ENCODE measurements at regions not wholly inside any gene's neighbourhood (a gene's known extent, or its start where the extent isn't known, plus 50 kb on each side); places are given as distances from the start of the nearest gene placed in this dataset.

GRCh38 chr5:120848883-120849282 is 384.8 kb downstream of the PRR16 start:
- Histone ChIP-seq H3K27me3 (no peaks in the 10 kb centered on the region), H3K36me3 (no peaks in the 10 kb centered on the region), H3K4me3 (no peak overlapping the region), H3K27ac (no peak overlapping the region), H3K9me3 (no peaks in the 10 kb centered on the region), H3K4me1 (no peaks in the 10 kb centered on the region)
- WGBS, 2 donors (ENCODE audit: low coverage in 1 of 2): 83 to 100% methylated on average over 1 to 2 of the region's 2 CpGs
- intact Hi-C loops (cut with DNase I; ENCODE audit: low total_unique reads) (no loop called here), in situ Hi-C loops (cut with MboI; ENCODE audit: low pct_ligation_motif_present in 1 of 4, low pct_unique_long_range_greater_than_20kb in 1 of 4, low sequenced_read_pairs in 3 of 4) (no loop called here)
- no peak for DNase-seq
- no peak for TF ChIP-seq CTCF (IDR thresholded peaks at IDR 0.05)
- TF ChIP-seq POLR2AphosphoS5 (IDR thresholded peaks at IDR 0.05): no peak
- TF ChIP-seq EP300 (IDR thresholded peaks at IDR 0.05; ENCODE audit: low read depth): no peak
- no peak for TF ChIP-seq POLR2A (IDR thresholded peaks at IDR 0.05)

DNA sequence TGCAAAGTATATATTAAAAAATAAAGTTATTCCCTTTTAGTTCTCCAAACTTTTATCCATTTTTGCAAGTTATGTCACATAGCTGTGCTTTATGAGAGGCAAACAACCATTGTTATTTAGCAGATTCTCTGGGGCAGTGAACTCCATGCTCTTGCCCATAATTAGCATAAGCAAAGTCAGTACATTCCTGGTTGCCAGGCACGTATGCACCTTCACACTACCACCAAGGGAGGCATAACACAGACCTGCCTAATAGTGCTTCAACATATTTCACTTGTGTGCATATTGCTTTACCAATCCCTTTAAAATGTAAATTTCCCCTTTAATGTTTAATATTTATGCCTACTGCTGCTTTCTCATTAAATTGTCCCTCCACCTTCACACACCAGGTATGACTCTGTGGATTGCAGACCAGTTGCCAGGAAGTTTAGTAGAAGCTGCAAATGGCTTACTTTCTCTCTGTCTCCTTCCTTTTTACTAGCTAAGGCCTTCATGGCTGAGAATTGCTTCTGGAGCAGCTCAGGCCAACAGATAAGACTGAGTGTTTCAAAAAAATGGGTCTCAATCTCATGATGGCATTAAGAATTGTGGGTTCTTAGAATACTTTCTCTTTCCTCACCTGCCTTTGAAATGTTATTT is 388.2 kb downstream of the PRR16 start:
- no peak for TF ChIP-seq EP300 (IDR thresholded peaks at IDR 0.05; ENCODE audit: low read depth)
- no peak for DNase-seq
- WGBS, 2 donors (ENCODE audit: low coverage in 1 of 2): 64 to 74% methylated on average over 1 of the region's 1 CpG
- no peaks in the 10 kb centered on the region for H3K27me3 ChIP-seq
- no peak overlapping the region for H3K4me3 ChIP-seq
- in situ Hi-C loops (cut with MboI; ENCODE audit: low pct_ligation_motif_present in 1 of 4, low pct_unique_long_range_greater_than_20kb in 1 of 4, low sequenced_read_pairs in 3 of 4): no loop called here
- no peaks in the 10 kb centered on the region for H3K36me3 ChIP-seq
- intact Hi-C loops (cut with DNase I; ENCODE audit: low total_unique reads): no loop called here
- H3K27ac ChIP-seq: no peak overlapping the region
- no peaks in the 10 kb centered on the region for H3K4me1 ChIP-seq
- no peaks in the 10 kb centered on the region for H3K9me3 ChIP-seq

DNA sequence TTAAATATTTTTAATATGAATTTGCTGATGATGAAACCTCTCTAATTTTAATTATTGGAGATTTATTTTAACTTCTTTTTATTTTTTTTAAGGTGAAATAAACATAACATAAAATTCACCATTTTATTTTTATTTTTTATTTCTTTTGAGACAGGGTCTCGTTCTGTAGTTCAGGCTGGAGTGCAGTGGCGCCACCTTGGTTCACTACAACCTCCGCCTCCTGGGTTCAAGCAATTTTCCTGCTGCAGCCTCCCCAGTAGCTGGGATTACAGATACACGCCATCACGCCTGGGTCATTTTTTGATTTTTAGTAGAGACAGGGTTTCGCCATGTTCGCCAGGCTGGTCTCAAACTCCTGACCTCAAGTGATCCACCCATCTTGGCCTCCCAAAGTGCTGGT is 402.9 kb downstream of the PRR16 start:
- Histone ChIP-seq H3K27me3 (no peaks in the 10 kb centered on the region), H3K4me3 (no peak overlapping the region), H3K9me3 (no peaks in the 10 kb centered on the region), H3K27ac (no peak overlapping the region), H3K4me1 (no peaks in the 10 kb centered on the region), H3K36me3 (no peaks in the 10 kb centered on the region)
- DNase-seq: no peak
- intact Hi-C loops (cut with DNase I; ENCODE audit: low total_unique reads) (no loop called here), in situ Hi-C loops (cut with MboI; ENCODE audit: low pct_ligation_motif_present in 1 of 4, low pct_unique_long_range_greater_than_20kb in 1 of 4, low sequenced_read_pairs in 3 of 4) (no loop called here)
- TF ChIP-seq CTCF (IDR thresholded peaks at IDR 0.05) (no peak), EP300 (IDR thresholded peaks at IDR 0.05; ENCODE audit: low read depth) (no peak), POLR2AphosphoS5 (IDR thresholded peaks at IDR 0.05) (no peak), POLR2A (IDR thresholded peaks at IDR 0.05) (no peak)
- WGBS, 2 donors (ENCODE audit: low coverage in 1 of 2): 82 to 90% methylated on average over 7 of the region's 7 CpGs

GRCh38 chr5:120869831-120870230 is 405.7 kb downstream of the PRR16 start:
- no peak for TF ChIP-seq CTCF (IDR thresholded peaks at IDR 0.05)
- no peak for TF ChIP-seq EP300 (IDR thresholded peaks at IDR 0.05; ENCODE audit: low read depth)
- no peak for TF ChIP-seq POLR2A (IDR thresholded peaks at IDR 0.05)
- no peak for TF ChIP-seq POLR2AphosphoS5 (IDR thresholded peaks at IDR 0.05)
- in situ Hi-C loops (cut with MboI; ENCODE audit: low pct_ligation_motif_present in 1 of 4, low pct_unique_long_range_greater_than_20kb in 1 of 4, low sequenced_read_pairs in 3 of 4): no loop called here
- Histone ChIP-seq H3K4me1 (no peaks in the 10 kb centered on the region), H3K27ac (no peak overlapping the region), H3K4me3 (no peak overlapping the region), H3K9me3 (no peaks in the 10 kb centered on the region), H3K27me3 (no peaks in the 10 kb centered on the region), H3K36me3 (no peaks in the 10 kb centered on the region)
- WGBS, 2 donors (ENCODE audit: low coverage in 1 of 2): 100% methylated on average over 1 of the region's 1 CpG
- no peak for DNase-seq
- intact Hi-C loops (cut with DNase I; ENCODE audit: low total_unique reads): no loop called here

DNA sequence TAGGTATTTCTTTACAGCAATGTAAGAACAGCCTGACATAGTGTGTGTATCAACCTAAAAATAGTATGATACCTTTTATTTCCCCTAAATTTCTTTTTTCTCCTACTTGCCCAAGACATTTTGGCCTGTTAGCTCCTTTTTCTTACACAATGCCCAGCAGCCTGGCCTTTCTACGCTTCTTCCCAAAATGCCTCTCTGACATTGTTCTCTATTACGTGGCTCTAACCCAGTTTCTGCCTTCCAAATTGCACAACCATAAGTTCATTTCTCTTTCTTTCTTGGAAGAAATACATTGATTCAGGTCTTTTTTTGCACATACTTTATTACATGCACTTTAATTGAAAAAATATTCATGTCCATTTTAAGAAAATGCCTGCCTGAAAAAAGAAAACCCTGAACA is 408.2 kb downstream of the PRR16 start:
- intact Hi-C loops (cut with DNase I; ENCODE audit: low total_unique reads): no loop called here
- in situ Hi-C loops (cut with MboI; ENCODE audit: low pct_ligation_motif_present in 1 of 4, low pct_unique_long_range_greater_than_20kb in 1 of 4, low sequenced_read_pairs in 3 of 4): no loop called here
- 64 to 80% methylated on average over 2 of the region's 2 CpGs for WGBS, 2 donors (ENCODE audit: low coverage in 1 of 2)
- H3K9me3 ChIP-seq: no peaks in the 10 kb centered on the region
- H3K4me1 ChIP-seq: no peaks in the 10 kb centered on the region
- no peak for TF ChIP-seq CTCF (IDR thresholded peaks at IDR 0.05)
- no peak overlapping the region for H3K27ac ChIP-seq
- no peak for DNase-seq
- no peaks in the 10 kb centered on the region for H3K36me3 ChIP-seq
- no peak overlapping the region for H3K4me3 ChIP-seq
- no peaks in the 10 kb centered on the region for H3K27me3 ChIP-seq

Data from transverse colon (tissue), 4 donors.